Transverse colon (tissue), 4 donors: ENCODE measurements at regions not wholly inside any gene's neighbourhood (a gene's known extent, or its start where the extent isn't known, plus 50 kb on each side); places are given as distances from the start of the nearest gene placed in this dataset.

ENCODE experiments used
- DNase-seq: peaks from one replicate; pipeline ENCODE4 v3.0.0-alpha.2; 2019
- H3K27ac ChIP-seq, 4 donors: fragments of 200-600 bp; sonication (generic); 2 replicates each; pipeline ENCODE4 v1.5.1; 2016 to 2018; ENCODE audit warnings: inconsistent platforms in 4 of 4
- H3K27me3 ChIP-seq: fragments of 200-600 bp; sonication (generic); 2 replicates; pipeline ENCODE4 v1.5.1; 2017; ENCODE audit warnings: inconsistent platforms
- H3K36me3 ChIP-seq, 4 donors: fragments of 200-600 bp; sonication (generic); 2 replicates each; pipeline ENCODE4 v1.5.1; 2017 to 2019; ENCODE audit warnings: inconsistent platforms in 4 of 4
- H3K4me1 ChIP-seq, 4 donors: fragments of 200-600 bp; sonication (generic); 2 replicates each; pipeline ENCODE4 v1.5.1; 2017 to 2020; ENCODE audit warnings: inconsistent platforms in 4 of 4
- H3K4me3 ChIP-seq, 4 donors: fragments of 200-600 bp; sonication (generic); 1 replicate in 1 of 4; 2 replicates in 3 of 4; pipeline versions ENCODE4 v1.5.1 to v1.6.1; 2017 to 2019; ENCODE audit warnings: inconsistent platforms in 4 of 4
- H3K9me3 ChIP-seq, 2 donors: fragments of 200-600 bp; sonication (generic); 2 replicates each; pipeline ENCODE4 v1.5.1; 2017 to 2019; ENCODE audit warnings: inconsistent platforms in 2 of 2
- EP300 ChIP-seq: sonication (generic); formaldehyde crosslinking; IDR thresholded peaks from one replicate; pipeline ENCODE4 v1.6.1; 2017; ENCODE audit warnings: antibody characterized with exemption, low read depth
- POLR2A ChIP-seq: fragments of 450-650 bp; IDR thresholded peaks from one replicate; pipeline ENCODE4 v1.6.1; 2016; ENCODE audit warnings: antibody characterized with exemption, mild to moderate bottlenecking, moderate library complexity
- POLR2AphosphoS5 ChIP-seq, 3 donors: sonication (generic); formaldehyde crosslinking; IDR thresholded peaks; one replicate each; pipeline ENCODE4 v1.6.1; 2016; ENCODE audit warnings: antibody characterized with exemption in 3 of 3
- WGBS, 2 donors: methylation state at CpG; one replicate each; pipeline ENCODE4 v1.1.5; 2018; ENCODE audit warnings: low coverage in 1 of 2; 5-methylcytosine and 5-hydroxymethylcytosine counted together
- in situ Hi-C, 4 donors: fragments of 200-750 bp; cut with MboI; loops; one replicate each; pipeline versions ENCODE4 v1.15.0 to v1.15.1; 2017; ENCODE audit warnings: low sequenced_read_pairs in 3 of 4, low pct_ligation_motif_present in 1 of 4, low pct_unique_long_range_greater_than_20kb in 1 of 4
- intact Hi-C: fragments of 100-400 bp; cut with DNase I; formaldehyde crosslinking; loops from one replicate; pipeline ENCODE4 v1.15.1; 2023; ENCODE audit warnings: low total_unique reads
- TF ChIP-seq, protein P1 (sequence below), 5 experiments: fragments of 200-600 bp in 3 of 5; fragments of 450-650 bp in 2 of 5; sonication (generic) in 3 of 5; IDR thresholded peaks; 1 replicate in 2 of 5; 2 replicates in 3 of 5; pipeline ENCODE4 v1.5.1; 2016 to 2017; ENCODE audit warnings: antibody characterized with exemption in 5 of 5, inconsistent platforms in 3 of 5, mild to moderate bottlenecking in 2 of 5, moderate library complexity in 1 of 5

GRCh38 chr13:81334481-81334880, 993.6 kb upstream of the SPRY2 start:
- H3K9me3 ChIP-seq, result no peaks in the 10 kb centered on the region
- peak overlapping the region in 2 of 4 donors; percentile 1 to 16 for H3K27ac ChIP-seq
- in situ Hi-C loops, result no loop called here
- DNase-seq, result no peak
- no peak for TF ChIP-seq POLR2A
- no peak for TF ChIP-seq POLR2AphosphoS5 (IDR thresholded peaks at IDR 0.05)
- TF ChIP-seq, protein P1, sequence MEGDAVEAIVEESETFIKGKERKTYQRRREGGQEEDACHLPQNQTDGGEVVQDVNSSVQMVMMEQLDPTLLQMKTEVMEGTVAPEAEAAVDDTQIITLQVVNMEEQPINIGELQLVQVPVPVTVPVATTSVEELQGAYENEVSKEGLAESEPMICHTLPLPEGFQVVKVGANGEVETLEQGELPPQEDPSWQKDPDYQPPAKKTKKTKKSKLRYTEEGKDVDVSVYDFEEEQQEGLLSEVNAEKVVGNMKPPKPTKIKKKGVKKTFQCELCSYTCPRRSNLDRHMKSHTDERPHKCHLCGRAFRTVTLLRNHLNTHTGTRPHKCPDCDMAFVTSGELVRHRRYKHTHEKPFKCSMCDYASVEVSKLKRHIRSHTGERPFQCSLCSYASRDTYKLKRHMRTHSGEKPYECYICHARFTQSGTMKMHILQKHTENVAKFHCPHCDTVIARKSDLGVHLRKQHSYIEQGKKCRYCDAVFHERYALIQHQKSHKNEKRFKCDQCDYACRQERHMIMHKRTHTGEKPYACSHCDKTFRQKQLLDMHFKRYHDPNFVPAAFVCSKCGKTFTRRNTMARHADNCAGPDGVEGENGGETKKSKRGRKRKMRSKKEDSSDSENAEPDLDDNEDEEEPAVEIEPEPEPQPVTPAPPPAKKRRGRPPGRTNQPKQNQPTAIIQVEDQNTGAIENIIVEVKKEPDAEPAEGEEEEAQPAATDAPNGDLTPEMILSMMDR (IDR thresholded peaks at IDR 0.05), result no peak
- TF ChIP-seq EP300, result no peak
- no peak overlapping the region for H3K4me3 ChIP-seq
- H3K4me1 ChIP-seq, result no peaks in the 10 kb centered on the region
- no peaks in the 10 kb centered on the region for H3K36me3 ChIP-seq
- intact Hi-C loops, result no loop called here
- WGBS, 2 donors, result 51 to 57% methylated on average over 4 of the region's 4 CpGs
- H3K27me3 ChIP-seq, result no peaks in the 10 kb centered on the region

DNA sequence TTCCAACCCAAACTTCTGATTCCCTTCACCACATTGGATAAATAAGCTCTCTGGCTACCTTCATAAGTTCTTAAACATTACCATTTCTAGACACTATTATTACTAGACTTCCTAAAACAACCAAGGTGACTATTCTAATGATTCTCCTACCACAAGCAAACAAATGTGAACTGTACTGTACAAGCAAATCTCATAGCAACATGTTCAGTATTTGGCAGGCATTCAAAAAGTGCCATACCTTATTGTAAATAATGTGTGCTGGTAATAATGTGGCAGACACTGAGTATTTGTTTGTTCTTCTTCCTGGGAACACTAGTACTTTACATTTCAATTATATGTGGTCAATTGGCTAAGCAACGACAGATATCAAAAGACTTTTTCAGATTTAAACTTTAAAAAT, 986.0 kb upstream of the SPRY2 start:
- Histone ChIP-seq H3K4me1 (no peaks in the 10 kb centered on the region), H3K36me3 (no peaks in the 10 kb centered on the region), H3K4me3 (no peak overlapping the region), H3K9me3 (no peaks in the 10 kb centered on the region), H3K27ac (no peak overlapping the region), H3K27me3 (no peaks in the 10 kb centered on the region)
- no peak for TF ChIP-seq POLR2A
- no peak for TF ChIP-seq POLR2AphosphoS5 (IDR thresholded peaks at IDR 0.05)
- TF ChIP-seq, protein P1 (IDR thresholded peaks at IDR 0.05), result no peak
- no peak for TF ChIP-seq EP300
- intact Hi-C loops, result no loop called here
- in situ Hi-C loops, result no loop called here
- no peak for DNase-seq
- 46 to 50% methylated on average over 1 of the region's 1 CpG for WGBS, 2 donors

DNA sequence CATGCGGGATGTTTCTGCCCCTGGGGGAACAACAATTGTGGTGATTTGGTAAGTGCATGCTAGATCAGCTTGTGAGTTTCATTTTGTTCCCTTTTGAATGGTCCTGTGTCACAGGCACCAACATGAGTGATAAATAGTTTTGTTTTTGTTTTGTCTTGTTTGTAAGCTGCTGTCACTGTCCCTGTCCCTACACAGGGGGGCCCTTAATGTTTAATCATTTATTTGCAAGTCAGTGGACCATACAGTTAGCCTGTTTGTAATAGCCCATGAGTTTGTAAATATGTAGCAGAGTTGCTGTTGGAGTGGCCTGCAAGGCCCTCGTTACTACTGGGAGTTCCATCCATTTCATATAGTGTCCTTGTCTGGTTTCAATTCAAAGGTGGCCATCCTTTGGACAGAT, 979.6 kb upstream of the SPRY2 start:
- Histone ChIP-seq H3K4me1 (no peaks in the 10 kb centered on the region), H3K27ac (no peak overlapping the region), H3K9me3 (no peaks in the 10 kb centered on the region), H3K4me3 (no peak overlapping the region), H3K27me3 (no peaks in the 10 kb centered on the region), H3K36me3 (no peaks in the 10 kb centered on the region)
- WGBS, 2 donors, result 80 to 96% methylated on average over 2 of the region's 2 CpGs
- no peak for TF ChIP-seq POLR2A
- no peak for TF ChIP-seq EP300
- TF ChIP-seq, protein P1 (IDR thresholded peaks at IDR 0.05), result no peak
- TF ChIP-seq POLR2AphosphoS5 (IDR thresholded peaks at IDR 0.05), result no peak
- intact Hi-C loops, result no loop called here
- in situ Hi-C loops, result no loop called here
- DNase-seq, result no peak

DNA sequence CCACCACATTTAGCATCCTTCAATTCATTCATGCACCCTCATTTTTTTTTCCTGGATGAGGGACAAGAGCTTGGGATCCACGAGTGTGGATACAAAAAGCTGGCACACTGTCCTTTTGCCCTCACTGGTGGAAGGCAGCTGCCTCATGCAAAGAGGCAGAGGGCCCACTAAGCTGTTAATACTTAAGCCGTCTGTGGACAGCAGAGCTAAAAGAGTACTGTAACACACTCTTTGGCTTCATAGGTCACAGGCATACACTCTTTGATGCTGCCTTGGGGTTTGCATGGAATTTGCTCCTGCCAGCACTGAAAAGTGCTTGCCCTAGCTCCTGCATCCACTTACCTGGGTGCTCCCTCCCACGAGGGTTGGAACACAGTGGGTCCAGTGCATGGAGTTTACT, 978.4 kb upstream of the SPRY2 start:
- Histone ChIP-seq H3K4me1 (no peaks in the 10 kb centered on the region), H3K36me3 (no peaks in the 10 kb centered on the region), H3K27ac (no peak overlapping the region), H3K4me3 (no peak overlapping the region), H3K27me3 (no peaks in the 10 kb centered on the region), H3K9me3 (no peaks in the 10 kb centered on the region)
- no peak for DNase-seq
- in situ Hi-C loops (no loop called here), intact Hi-C loops (no loop called here)
- TF ChIP-seq POLR2AphosphoS5 (IDR thresholded peaks at IDR 0.05), result no peak
- TF ChIP-seq POLR2A, result no peak
- no peak for TF ChIP-seq EP300
- TF ChIP-seq, protein P1 (IDR thresholded peaks at IDR 0.05), result no peak
- WGBS, 2 donors, result 76 to 80% methylated on average over 1 to 3 of the region's 3 CpGs
